C4-2B (cell line): ENCODE measurements at regions not wholly inside any gene's neighbourhood (a gene's known extent, or its start where the extent isn't known, plus 50 kb on each side); places are given as distances from the start of the nearest gene placed in this dataset.

ENCODE experiments used
- H3K27ac ChIP-seq: fragments of 450-650 bp; 2 replicates; pipeline ENCODE4 v1.5.1; 2017
- ZFX ChIP-seq: fragments of 450-650 bp; IDR thresholded peaks from 2 replicates; pipeline ENCODE4 v1.6.1; 2017
- TF ChIP-seq, protein P1 (sequence below): fragments of 450-650 bp; conservative IDR thresholded peaks from 2 replicates; pipeline ENCODE4 v1.5.1; 2017; ENCODE audit warnings: mild to moderate bottlenecking

DNA sequence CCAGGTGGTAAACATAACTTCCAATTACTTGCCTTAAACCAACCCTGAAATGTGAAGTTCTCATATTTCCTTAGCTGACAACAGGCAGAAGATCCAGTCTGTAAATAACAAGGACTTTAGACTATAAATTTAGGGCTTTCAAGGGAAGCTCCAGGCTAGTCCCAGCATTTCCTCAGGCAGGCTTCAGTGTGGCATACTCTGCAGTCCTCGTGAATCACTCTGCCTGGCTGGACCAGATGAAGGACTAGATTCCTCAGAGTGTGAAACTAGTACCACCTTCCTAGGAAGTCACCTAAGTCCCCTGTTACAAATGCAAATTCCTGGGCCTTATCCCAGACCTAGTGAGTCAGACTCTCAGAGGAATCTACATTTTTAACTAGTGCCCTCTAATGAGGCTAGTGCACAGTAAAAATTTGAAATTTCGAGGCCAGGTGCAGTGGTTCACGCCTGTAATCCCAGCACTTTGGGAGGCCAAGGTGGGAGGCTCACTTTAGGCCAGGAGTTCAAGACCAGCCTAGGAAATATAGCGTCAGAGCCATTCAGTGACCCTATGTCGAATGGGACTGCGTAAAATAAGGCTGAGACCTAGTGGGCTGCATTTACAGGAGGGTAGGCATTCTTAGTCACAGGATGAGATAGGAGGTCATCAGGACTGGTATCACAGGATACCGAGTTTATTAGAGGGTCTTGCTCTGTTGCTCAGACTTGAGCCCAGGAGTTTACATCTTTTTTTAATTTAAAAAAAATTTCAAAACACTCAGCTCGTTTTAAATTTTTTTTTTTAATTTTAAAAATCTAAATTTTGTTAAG, 279.6 kb upstream of the JARID2 start:
- no peak overlapping the region for H3K27ac ChIP-seq

DNA sequence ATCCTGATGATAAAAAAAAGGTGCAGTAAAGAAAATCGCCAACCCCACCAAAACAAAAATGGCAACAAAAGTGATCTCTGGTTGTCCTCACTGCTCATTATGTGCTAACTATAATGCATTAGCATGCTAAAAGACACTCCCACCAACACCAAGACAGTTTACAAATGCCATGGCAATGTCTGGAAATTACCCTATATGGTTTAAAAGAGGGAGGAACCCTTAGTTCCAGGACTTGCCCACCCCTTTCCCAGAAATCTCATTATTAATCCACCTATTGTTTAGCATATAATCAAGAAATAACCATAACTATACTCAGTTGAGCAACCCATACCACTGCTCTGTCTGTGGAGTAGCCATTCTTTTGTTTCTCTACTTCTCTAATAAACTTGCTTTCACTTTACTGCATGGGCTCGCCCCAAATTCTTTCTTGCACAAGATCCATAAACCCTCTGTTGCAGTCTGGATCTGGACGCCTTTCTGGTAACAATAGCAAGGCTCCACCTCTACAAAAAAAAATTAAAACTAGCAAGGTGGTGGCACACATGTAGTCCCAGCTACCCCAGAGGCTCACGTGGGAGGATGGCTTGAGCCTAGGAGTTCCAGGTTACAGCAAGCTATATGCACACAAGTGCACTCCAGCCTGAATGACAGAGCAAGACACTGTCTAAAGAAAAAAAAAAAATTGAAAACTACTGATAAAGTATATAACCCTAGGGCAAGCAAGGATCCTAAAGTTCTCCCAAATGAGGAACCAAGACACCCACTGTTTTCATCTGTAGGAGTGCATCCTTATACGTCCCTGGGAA, 278.8 kb upstream of the JARID2 start:
- no peak for TF ChIP-seq ZFX
- TF ChIP-seq, protein P1, sequence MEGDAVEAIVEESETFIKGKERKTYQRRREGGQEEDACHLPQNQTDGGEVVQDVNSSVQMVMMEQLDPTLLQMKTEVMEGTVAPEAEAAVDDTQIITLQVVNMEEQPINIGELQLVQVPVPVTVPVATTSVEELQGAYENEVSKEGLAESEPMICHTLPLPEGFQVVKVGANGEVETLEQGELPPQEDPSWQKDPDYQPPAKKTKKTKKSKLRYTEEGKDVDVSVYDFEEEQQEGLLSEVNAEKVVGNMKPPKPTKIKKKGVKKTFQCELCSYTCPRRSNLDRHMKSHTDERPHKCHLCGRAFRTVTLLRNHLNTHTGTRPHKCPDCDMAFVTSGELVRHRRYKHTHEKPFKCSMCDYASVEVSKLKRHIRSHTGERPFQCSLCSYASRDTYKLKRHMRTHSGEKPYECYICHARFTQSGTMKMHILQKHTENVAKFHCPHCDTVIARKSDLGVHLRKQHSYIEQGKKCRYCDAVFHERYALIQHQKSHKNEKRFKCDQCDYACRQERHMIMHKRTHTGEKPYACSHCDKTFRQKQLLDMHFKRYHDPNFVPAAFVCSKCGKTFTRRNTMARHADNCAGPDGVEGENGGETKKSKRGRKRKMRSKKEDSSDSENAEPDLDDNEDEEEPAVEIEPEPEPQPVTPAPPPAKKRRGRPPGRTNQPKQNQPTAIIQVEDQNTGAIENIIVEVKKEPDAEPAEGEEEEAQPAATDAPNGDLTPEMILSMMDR, result no peak
- no peak overlapping the region for H3K27ac ChIP-seq

More for the DNA sequence above, 279.6 kb upstream of the JARID2 start:
- TF ChIP-seq, protein P1, result no peak
- TF ChIP-seq ZFX, result no peak

DNA sequence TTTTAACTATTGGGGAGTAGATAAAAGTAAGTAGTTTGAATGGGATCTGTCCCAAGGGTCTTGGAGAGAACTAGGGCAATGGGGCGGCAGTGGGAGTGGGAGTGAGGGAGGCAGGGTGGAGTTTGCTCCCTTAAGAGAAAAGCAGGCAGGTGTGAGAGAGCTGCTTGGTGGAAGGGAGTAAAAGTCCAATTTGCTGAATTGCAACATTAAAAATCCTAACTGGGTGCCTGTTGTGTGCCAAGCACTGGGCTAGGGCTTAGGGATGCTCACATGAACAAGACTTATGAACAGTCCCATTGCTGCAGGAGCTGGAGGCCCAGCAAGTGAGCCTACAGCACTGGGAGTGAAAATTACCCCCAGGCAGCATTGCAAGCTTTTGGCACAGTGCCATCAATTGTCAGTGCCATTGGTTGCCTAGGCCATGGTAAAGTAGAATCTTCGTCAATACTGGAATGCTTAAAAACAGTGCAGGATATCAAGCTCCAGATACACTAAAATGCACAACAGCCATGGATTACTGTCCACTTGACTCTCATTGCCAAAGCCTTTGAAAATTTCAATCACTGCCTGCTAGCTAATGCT, 277.7 kb upstream of the JARID2 start:
- no peak overlapping the region for H3K27ac ChIP-seq
- TF ChIP-seq, protein P1, result no peak
- TF ChIP-seq ZFX, result no peak

DNA sequence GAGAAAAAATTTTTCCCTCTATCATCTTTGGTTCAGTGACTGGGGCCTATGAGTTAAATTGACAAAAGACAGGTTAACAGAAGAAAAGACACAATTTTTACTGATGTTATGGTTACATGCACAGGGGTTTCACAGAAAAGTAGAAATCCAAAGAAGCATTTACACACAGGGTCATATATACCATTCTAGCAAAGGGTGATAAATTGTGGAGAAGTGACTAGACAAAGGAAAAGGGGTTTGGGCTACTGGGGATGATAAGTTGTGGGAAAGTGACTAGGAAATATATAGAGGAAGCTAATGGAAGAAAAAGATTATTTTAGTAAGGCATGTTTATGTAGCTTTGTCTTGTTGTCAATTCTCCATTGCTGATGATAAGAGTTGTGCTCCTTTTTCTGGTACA, 276.7 kb upstream of the JARID2 start:
- H3K27ac ChIP-seq, result no peak overlapping the region

DNA sequence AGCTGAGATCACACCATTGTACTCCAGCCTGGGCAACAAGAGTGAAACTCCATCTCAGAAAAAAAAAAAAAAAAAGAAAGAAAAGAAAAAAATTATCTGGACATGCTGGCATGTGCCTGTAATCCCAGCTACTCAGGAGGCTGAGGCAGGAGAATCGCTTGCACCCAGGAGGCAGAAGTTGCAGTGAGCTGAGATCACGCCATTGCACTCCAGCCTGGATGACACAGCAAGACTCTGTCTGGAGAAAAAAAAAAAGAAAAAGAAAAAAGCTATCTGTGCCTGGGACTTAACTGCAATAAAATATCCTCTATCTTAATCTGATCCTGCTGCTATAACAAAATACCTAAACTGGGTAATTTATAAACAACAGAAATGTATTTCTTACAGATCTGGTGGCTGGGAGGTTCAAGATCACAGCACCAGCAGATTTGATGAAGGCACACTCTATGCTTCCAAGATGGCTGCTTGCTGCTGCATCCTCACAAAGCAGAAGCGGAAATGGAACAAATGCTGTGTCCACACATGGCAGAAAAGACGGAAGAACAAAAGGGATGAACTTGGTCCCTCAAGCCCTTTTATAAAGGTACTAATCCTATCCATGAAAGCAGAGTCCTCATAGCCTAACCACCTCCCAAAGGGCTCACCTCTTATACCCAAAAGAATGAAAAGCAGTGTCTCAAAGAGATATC, 273.3 kb upstream of the JARID2 start:
- no peak for TF ChIP-seq ZFX
- TF ChIP-seq, protein P1, result no peak
- H3K27ac ChIP-seq, result no peak overlapping the region

More for the DNA sequence above, 276.7 kb upstream of the JARID2 start:
- TF ChIP-seq, protein P1, result no peak
- TF ChIP-seq ZFX, result no peak

DNA sequence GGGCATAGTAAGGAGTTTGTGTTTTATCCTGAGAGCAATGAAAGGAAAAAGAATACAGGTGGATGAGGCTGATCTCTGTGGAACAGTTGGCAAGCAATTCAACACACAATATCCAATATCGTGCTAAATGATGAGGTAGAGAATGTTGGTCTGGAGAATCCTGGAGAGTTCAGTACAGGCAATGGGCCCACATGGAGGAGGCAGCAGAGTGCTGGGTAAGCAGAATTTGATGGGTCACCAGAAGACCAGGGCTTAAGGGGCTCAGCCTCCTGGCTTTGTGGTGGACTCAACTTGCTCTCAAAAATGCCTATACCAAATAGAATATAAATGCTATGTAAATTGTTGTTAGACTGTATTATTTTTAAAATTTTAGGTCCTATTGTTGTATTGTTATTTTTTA, 271.5 kb upstream of the JARID2 start:
- no peak overlapping the region for H3K27ac ChIP-seq
- TF ChIP-seq ZFX, result no peak
- TF ChIP-seq, protein P1, result no peak
